ENCODE measurements at regions not wholly inside any gene's neighbourhood (a gene's known extent, or its start where the extent isn't known, plus 50 kb on each side); places are given as distances from the start of the nearest gene placed in this dataset.

GRCh38 chr9:73714294-73714693, 562.6 kb downstream of the ANXA1 start:
- no peak for TF ChIP-seq CTCF (IDR thresholded peaks at IDR 0.05)
- no peak for TF ChIP-seq EP300 (IDR thresholded peaks at IDR 0.05)
- no peak for TF ChIP-seq POLR2AphosphoS5 (IDR thresholded peaks at IDR 0.05)

Data from stomach (tissue), 4 donors.